ENCODE measurements at regions not wholly inside any gene's neighbourhood (a gene's known extent, or its start where the extent isn't known, plus 50 kb on each side); places are given as distances from the start of the nearest gene placed in this dataset.

GRCh38 chr18:47331641-47332040 is 80.2 kb upstream of the SKOR2 start:
- no peak for DNase-seq (ENCODE audit: low read depth)
- Histone ChIP-seq H3K27me3 (replicated peaks; ENCODE audit: control insufficient read depth, insufficient read depth, low read length) (peaks cover 24% of the 10 kb centered on the region), H3K9me3 (ENCODE audit: control insufficient read depth, low read length) (no peaks in the 10 kb centered on the region), H3K4me3 (ENCODE audit: low read length) (no peak overlapping the region), H3K36me3 (ENCODE audit: control insufficient read depth, insufficient read depth, low read length, severe bottlenecking) (no peaks in the 10 kb centered on the region), H3K4me1 (ENCODE audit: control insufficient read depth, insufficient read depth, low read length) (no peaks in the 10 kb centered on the region), H3K9ac (ENCODE audit: low read length) (no peak overlapping the region)

GRCh38 chr18:47331026-47331425 is 79.6 kb upstream of the SKOR2 start:
- Histone ChIP-seq H3K36me3 (ENCODE audit: control insufficient read depth, insufficient read depth, low read length, severe bottlenecking) (no peaks in the 10 kb centered on the region), H3K4me3 (ENCODE audit: low read length) (no peak overlapping the region), H3K9ac (ENCODE audit: low read length) (no peak overlapping the region), H3K4me1 (ENCODE audit: control insufficient read depth, insufficient read depth, low read length) (no peaks in the 10 kb centered on the region), H3K27me3 (replicated peaks; ENCODE audit: control insufficient read depth, insufficient read depth, low read length) (peaks cover 24% of the 10 kb centered on the region), H3K9me3 (ENCODE audit: control insufficient read depth, low read length) (no peaks in the 10 kb centered on the region)
- DNase-seq (ENCODE audit: low read depth) = no peak

DNA sequence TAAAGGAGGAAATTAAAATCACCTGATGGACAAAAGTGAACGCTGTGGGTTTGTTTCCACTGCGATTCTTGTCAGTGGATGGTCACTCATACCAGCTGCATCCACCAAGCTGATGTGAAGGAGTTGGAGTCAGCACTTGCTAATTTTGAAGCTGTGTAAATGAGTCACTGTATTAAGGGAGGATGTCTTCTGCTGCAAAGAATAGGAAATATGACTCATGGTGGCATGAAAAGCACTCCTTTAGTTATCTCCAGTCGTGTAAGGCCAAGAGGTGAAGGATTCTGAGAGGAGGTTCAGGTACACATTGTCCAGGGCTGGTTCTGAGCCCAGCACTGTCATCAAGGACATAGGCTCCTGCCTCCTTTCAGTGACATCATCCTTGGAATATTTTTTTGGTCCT is 71.7 kb upstream of the SKOR2 start:
- Histone ChIP-seq H3K27me3 (replicated peaks; ENCODE audit: control insufficient read depth, insufficient read depth, low read length) (peaks cover 4% of the 10 kb centered on the region), H3K9ac (ENCODE audit: low read length) (no peak overlapping the region)
- DNase-seq (ENCODE audit: low read depth) = no peak

DNA sequence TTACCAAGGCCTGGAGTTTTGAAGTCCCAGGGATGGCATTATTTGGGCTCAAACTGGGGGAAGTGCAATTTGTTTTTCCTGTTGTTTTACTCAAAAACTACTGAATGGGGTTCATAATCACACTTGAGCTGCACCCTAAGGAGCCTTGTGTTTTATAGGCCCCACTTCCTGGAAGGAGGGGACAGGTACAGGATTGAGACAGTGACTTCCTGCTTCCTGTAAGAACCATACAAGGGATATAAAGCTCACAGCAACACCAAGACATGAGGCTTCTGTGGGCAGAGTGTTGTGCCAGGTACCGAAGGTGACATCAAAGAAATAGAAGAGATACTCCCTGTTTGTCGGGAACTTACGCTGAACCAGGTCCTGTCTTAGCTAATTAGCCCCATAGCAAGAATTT is 70.4 kb upstream of the SKOR2 start:
- Histone ChIP-seq H3K27me3 (replicated peaks; ENCODE audit: control insufficient read depth, insufficient read depth, low read length) (peaks cover 4% of the 10 kb centered on the region), H3K4me1 (ENCODE audit: control insufficient read depth, insufficient read depth, low read length) (no peaks in the 10 kb centered on the region), H3K9me3 (ENCODE audit: control insufficient read depth, low read length) (peaks cover 3% of the 10 kb centered on the region), H3K4me3 (ENCODE audit: low read length) (no peak overlapping the region), H3K36me3 (ENCODE audit: control insufficient read depth, insufficient read depth, low read length, severe bottlenecking) (no peaks in the 10 kb centered on the region), H3K9ac (ENCODE audit: low read length) (no peak overlapping the region)
- DNase-seq (ENCODE audit: low read depth) = no peak

More for the DNA sequence above, 71.7 kb upstream of the SKOR2 start:
- no peaks in the 10 kb centered on the region for H3K4me1 ChIP-seq (ENCODE audit: control insufficient read depth, insufficient read depth, low read length)
- H3K9me3 ChIP-seq (ENCODE audit: control insufficient read depth, low read length) = peaks cover 3% of the 10 kb centered on the region
- H3K4me3 ChIP-seq (ENCODE audit: low read length) = no peak overlapping the region
- no peaks in the 10 kb centered on the region for H3K36me3 ChIP-seq (ENCODE audit: control insufficient read depth, insufficient read depth, low read length, severe bottlenecking)

DNA sequence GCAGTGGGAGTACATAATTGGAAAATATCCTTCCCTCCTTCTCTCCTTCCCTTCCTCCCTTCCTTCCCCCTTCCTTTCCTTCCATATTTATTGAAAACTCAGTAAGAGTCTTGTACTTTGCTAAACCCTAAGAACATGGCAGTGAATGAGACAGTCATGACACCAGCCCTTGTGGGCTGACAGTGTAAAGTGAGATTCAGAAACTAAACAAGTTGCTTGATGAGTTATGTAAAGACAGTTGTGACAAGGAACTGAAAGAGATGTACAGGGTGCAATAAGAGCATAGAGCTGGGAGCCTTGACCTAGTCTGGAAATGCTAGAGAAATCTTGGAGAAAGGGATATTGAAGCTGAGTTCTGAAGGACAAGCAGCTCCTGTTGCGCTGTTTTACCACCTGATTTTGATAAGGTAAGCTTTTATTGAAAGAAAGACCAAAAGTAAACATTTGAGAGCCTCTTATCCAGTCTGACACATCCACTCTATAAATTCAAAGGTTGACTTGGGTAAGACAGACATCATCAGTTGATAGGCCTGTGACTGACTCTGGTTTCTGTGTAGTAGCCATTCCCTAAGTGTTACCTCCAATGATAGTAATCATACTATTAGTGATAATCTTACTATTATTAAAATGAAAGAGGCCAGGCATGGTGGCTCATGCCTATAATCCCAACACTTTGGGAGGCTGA is 66.5 kb upstream of the SKOR2 start:
- DNase-seq (ENCODE audit: low read depth) = no peak
- no peaks in the 10 kb centered on the region for H3K36me3 ChIP-seq (ENCODE audit: control insufficient read depth, insufficient read depth, low read length, severe bottlenecking)
- no peaks in the 10 kb centered on the region for H3K4me1 ChIP-seq (ENCODE audit: control insufficient read depth, insufficient read depth, low read length)
- no peak overlapping the region for H3K9ac ChIP-seq (ENCODE audit: low read length)
- H3K27me3 ChIP-seq (replicated peaks; ENCODE audit: control insufficient read depth, insufficient read depth, low read length) = peaks cover 4% of the 10 kb centered on the region
- H3K4me3 ChIP-seq (ENCODE audit: low read length) = no peak overlapping the region
- H3K9me3 ChIP-seq (ENCODE audit: control insufficient read depth, low read length) = no peaks in the 10 kb centered on the region

- DNase-seq (ENCODE audit: low read depth) = no peak
Observed at GRCh38 chr18:47316924-47317323, 65.5 kb upstream of the SKOR2 start.

DNA sequence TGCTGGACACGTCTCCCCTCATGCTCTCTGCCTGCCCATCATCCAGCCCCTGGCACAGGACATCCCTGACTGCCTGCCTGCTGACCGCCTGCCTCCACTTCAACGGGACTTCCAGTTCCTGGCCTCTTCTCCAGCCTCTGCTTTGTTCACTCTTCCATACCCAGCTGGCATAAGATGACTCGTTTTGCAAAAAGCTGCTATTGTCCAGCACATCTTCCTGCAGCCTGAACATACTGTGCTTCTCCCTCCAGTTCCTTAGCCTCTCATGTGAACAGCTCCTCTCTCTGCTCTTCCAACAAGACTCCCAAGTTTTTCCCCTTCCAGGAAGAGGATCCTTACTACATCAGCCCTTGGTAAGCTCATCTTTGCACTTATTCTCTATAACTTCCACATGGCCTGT is 62.4 kb upstream of the SKOR2 start:
- H3K36me3 ChIP-seq (ENCODE audit: control insufficient read depth, insufficient read depth, low read length, severe bottlenecking) = no peaks in the 10 kb centered on the region
- DNase-seq (ENCODE audit: low read depth) = no peak
- no peaks in the 10 kb centered on the region for H3K4me1 ChIP-seq (ENCODE audit: control insufficient read depth, insufficient read depth, low read length)
- H3K27me3 ChIP-seq (replicated peaks; ENCODE audit: control insufficient read depth, insufficient read depth, low read length) = no peaks in the 10 kb centered on the region
- no peak overlapping the region for H3K4me3 ChIP-seq (ENCODE audit: low read length)
- no peaks in the 10 kb centered on the region for H3K9me3 ChIP-seq (ENCODE audit: control insufficient read depth, low read length)
- no peak overlapping the region for H3K9ac ChIP-seq (ENCODE audit: low read length)

More at GRCh38 chr18:47316924-47317323, 65.5 kb upstream of the SKOR2 start:
- H3K36me3 ChIP-seq (ENCODE audit: control insufficient read depth, insufficient read depth, low read length, severe bottlenecking) = no peaks in the 10 kb centered on the region
- H3K4me3 ChIP-seq (ENCODE audit: low read length) = no peak overlapping the region
- peaks cover 4% of the 10 kb centered on the region for H3K27me3 ChIP-seq (replicated peaks; ENCODE audit: control insufficient read depth, insufficient read depth, low read length)
- H3K4me1 ChIP-seq (ENCODE audit: control insufficient read depth, insufficient read depth, low read length) = no peaks in the 10 kb centered on the region
- no peak overlapping the region for H3K9ac ChIP-seq (ENCODE audit: low read length)
- no peaks in the 10 kb centered on the region for H3K9me3 ChIP-seq (ENCODE audit: control insufficient read depth, low read length)

- Histone ChIP-seq H3K9me3 (ENCODE audit: control insufficient read depth, low read length) (no peaks in the 10 kb centered on the region), H3K36me3 (ENCODE audit: control insufficient read depth, insufficient read depth, low read length, severe bottlenecking) (no peaks in the 10 kb centered on the region), H3K9ac (ENCODE audit: low read length) (no peak overlapping the region), H3K4me1 (ENCODE audit: control insufficient read depth, insufficient read depth, low read length) (no peaks in the 10 kb centered on the region), H3K4me3 (ENCODE audit: low read length) (no peak overlapping the region), H3K27me3 (replicated peaks; ENCODE audit: control insufficient read depth, insufficient read depth, low read length) (peaks cover 3% of the 10 kb centered on the region)
- DNase-seq (ENCODE audit: low read depth) = no peak
Observed at GRCh38 chr18:47311585-47311984, 60.1 kb upstream of the SKOR2 start.

Data from adipocyte (in vitro differentiated cells).